ENCODE measurements at regions not wholly inside any gene's neighbourhood (a gene's known extent, or its start where the extent isn't known, plus 50 kb on each side); places are given as distances from the start of the nearest gene placed in this dataset.

DNA sequence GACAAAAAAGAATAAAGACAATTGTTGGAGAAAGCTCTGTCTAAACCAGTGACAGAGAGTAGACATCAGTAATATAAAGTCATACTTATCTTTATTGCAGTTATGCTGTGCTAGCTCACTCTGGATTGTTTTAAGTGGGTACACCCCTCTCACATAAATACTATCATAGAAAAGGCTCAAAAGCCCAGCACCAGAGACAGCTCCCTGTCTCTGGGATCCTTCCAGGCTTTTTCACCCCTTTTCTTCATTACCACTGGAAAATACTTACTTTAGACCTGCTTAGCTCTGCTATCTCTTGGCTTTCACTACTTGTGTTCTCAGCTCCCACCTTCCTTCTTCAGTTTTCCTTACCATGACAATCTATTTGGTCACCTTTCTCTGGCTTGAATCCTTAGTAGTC is 259.1 kb upstream of the MINDY3 start (continued):
- TF ChIP-seq ZNF274 (IDR thresholded peaks at IDR 0.05; ENCODE audit: borderline replicate concordance, extremely low read depth, low read length) (no peak), FOSL1 (IDR thresholded peaks at IDR 0.05; ENCODE audit: insufficient read depth, low read depth, low read length) (no peak), ASH2L (IDR thresholded peaks at IDR 0.05; ENCODE audit: low read length) (no peak)
